ENCODE measurements at regions not wholly inside any gene's neighbourhood (a gene's known extent, or its start where the extent isn't known, plus 50 kb on each side); places are given as distances from the start of the nearest gene placed in this dataset.

DNA sequence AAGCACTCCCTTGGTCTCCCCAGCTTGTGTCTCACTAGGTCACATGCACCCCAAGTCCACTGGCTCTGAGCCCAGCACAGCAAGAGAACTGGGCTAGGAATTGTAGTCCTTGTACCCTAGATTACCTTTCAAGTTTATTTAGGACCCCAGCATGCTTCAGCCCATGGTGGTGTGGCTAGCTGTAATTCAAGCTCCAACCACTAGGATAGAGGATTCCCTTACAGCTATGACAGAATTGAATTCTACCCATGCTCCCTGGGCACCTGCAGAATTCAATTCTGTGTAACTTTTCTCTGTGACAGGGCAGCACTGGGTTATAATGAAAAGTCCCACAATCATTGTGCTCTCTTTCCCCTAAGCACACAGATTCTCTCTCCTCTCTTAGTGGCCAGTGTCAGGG, 253.8 kb upstream of the DMD start:
- H4K20me1 ChIP-seq (ENCODE audit: insufficient read depth): no peaks in the 10 kb centered on the region
- H3K79me2 ChIP-seq (ENCODE audit: insufficient read depth, low read length): no peaks in the 10 kb centered on the region
- H3K36me3 ChIP-seq (ENCODE audit: control insufficient read depth in 1 of 2, insufficient read depth in 2 of 2, low read length in 2 of 2): no peaks in the 10 kb centered on the region
- no peak overlapping the region for H3K4me3 ChIP-seq (replicated peaks in 1 of 2; ENCODE audit: low read depth in 1 of 2, low read length in 2 of 2)
- RAD21 ChIA-PET (ENCODE audit: low non-redundant PET in 1 of 2, low total read pairs in 2 of 2, uncharacterized antibody in 2 of 2, unreplicated experiment in 2 of 2): no interaction called here
- no peak overlapping the region for H3K27ac ChIP-seq (ENCODE audit: low read depth, low read length)
- no peak for TF ChIP-seq ZFX (IDR thresholded peaks at IDR 0.05)
- TF ChIP-seq, protein P1, sequence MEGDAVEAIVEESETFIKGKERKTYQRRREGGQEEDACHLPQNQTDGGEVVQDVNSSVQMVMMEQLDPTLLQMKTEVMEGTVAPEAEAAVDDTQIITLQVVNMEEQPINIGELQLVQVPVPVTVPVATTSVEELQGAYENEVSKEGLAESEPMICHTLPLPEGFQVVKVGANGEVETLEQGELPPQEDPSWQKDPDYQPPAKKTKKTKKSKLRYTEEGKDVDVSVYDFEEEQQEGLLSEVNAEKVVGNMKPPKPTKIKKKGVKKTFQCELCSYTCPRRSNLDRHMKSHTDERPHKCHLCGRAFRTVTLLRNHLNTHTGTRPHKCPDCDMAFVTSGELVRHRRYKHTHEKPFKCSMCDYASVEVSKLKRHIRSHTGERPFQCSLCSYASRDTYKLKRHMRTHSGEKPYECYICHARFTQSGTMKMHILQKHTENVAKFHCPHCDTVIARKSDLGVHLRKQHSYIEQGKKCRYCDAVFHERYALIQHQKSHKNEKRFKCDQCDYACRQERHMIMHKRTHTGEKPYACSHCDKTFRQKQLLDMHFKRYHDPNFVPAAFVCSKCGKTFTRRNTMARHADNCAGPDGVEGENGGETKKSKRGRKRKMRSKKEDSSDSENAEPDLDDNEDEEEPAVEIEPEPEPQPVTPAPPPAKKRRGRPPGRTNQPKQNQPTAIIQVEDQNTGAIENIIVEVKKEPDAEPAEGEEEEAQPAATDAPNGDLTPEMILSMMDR (IDR thresholded peaks at IDR 0.05 in 2 of 3, conservative IDR thresholded peaks at IDR 0.05 in 1 of 3; ENCODE audit: borderline replicate concordance in 1 of 3, insufficient read depth in 1 of 3, low read depth in 2 of 3, low read length in 2 of 3): no peak
- no peak for TF ChIP-seq EZH2phosphoT487 (IDR thresholded peaks at IDR 0.05; ENCODE audit: borderline replicate concordance)
- no peak for TF ChIP-seq ZNF274 (IDR thresholded peaks at IDR 0.05; ENCODE audit: low read depth, low read length)
- TF ChIP-seq SRF (IDR thresholded peaks at IDR 0.05; ENCODE audit: low read depth): no peak
- no peak for TF ChIP-seq FOSL1 (IDR thresholded peaks at IDR 0.05; ENCODE audit: low read depth)
- no peak for TF ChIP-seq EZH2 (IDR thresholded peaks at IDR 0.05)
- no peak for TF ChIP-seq JUND (IDR thresholded peaks at IDR 0.05)
- no peak for TF ChIP-seq SIN3A (IDR thresholded peaks at IDR 0.05; ENCODE audit: low read depth)
- no peak for TF ChIP-seq ATF3 (IDR thresholded peaks at IDR 0.05)
- no peak for TF ChIP-seq MAX (IDR thresholded peaks at IDR 0.05)
- no peak for TF ChIP-seq ELF1 (IDR thresholded peaks at IDR 0.05; ENCODE audit: borderline replicate concordance, low read depth)
- no peak for TF ChIP-seq YY1 (IDR thresholded peaks at IDR 0.05; ENCODE audit: extremely low read depth, insufficient replicate concordance, low read depth, low read length)
- H3K4me1 ChIP-seq (ENCODE audit: control insufficient read depth in 1 of 2, insufficient read depth in 2 of 2, low read length in 2 of 2): no peaks in the 10 kb centered on the region
- POLR2A ChIA-PET: no interaction called here
- no peak for ATAC-seq
- no peak overlapping the region for H3K9ac ChIP-seq (ENCODE audit: low read length)
- H3K9me3 ChIP-seq (ENCODE audit: control insufficient read depth in 1 of 2, insufficient read depth in 1 of 2, low read depth in 1 of 2, low read length in 2 of 2): no peaks in the 10 kb centered on the region
- CTCF ChIA-PET: no interaction called here
- no peaks in the 10 kb centered on the region for H3K27me3 ChIP-seq (ENCODE audit: insufficient read depth, low read length)
- no TSS peak for BruUV-seq (replicated peaks)
- no peak overlapping the region for H2AFZ ChIP-seq (ENCODE audit: low read depth, low read length, poor library complexity, severe bottlenecking)
- intact Hi-C loops (cut with micrococcal nuclease): no loop called here
- no peak for DNase-seq (ENCODE audit: low read depth, low spot score)
- no peak overlapping the region for H3K4me2 ChIP-seq (ENCODE audit: low read length)
- no peaks in the 10 kb centered on the region for H3K9me2 ChIP-seq (ENCODE audit: insufficient read depth)
